CD8-positive, alpha-beta memory T cell (primary cell): ENCODE measurements at regions not wholly inside any gene's neighbourhood (a gene's known extent, or its start where the extent isn't known, plus 50 kb on each side); places are given as distances from the start of the nearest gene placed in this dataset.

Experiments used
- CTCF ChIA-PET: fragments of 350-600 bp; sonication (Branson Sonifier 250); formaldehyde crosslinking; loops from one replicate; lab custom pipeline; 2021; ENCODE audit warnings: antibody characterized with exemption; lab: Charles Lee
- POLR2A ChIA-PET: fragments of 350-600 bp; sonication (Branson Sonifier 250); formaldehyde crosslinking; loops from one replicate; lab custom pipeline; 2021; ENCODE audit warnings: antibody characterized with exemption; lab: Charles Lee
- DNase-seq, 5 donors: peaks; one replicate each; pipeline versions ENCODE4 v3.0.0 to v3.0.0-alpha.2; 2020 to 2022; ENCODE audit warnings: mixed read lengths in 1 of 5
- H3K27ac ChIP-seq: one replicate; pipeline ENCODE4 v1.7.0; 2013; ENCODE audit warnings: low read depth, mild to moderate bottlenecking, low read length, moderate library complexity
- H3K27me3 ChIP-seq: 2 replicates; pipeline ENCODE4 v1.7.0; 2013; ENCODE audit warnings: low read length, mild to moderate bottlenecking; ENCODE audit not compliant: insufficient read depth, poor library complexity, severe bottlenecking
- H3K36me3 ChIP-seq: 2 replicates; pipeline ENCODE4 v1.7.0; 2013; ENCODE audit warnings: mild to moderate bottlenecking, low read length, moderate library complexity; ENCODE audit not compliant: insufficient read depth
- H3K4me1 ChIP-seq: 2 replicates; pipeline ENCODE4 v1.7.0; 2013; ENCODE audit warnings: mild to moderate bottlenecking, low read length, moderate library complexity; ENCODE audit not compliant: insufficient read depth
- H3K4me3 ChIP-seq: 2 replicates; pipeline ENCODE4 v1.7.0; 2013; ENCODE audit warnings: mild to moderate bottlenecking, low read length
- H3K9me3 ChIP-seq: 2 replicates; pipeline ENCODE4 v1.7.0; 2013; ENCODE audit warnings: mild to moderate bottlenecking, low read length
- H3K27ac Mint-ChIP-seq, 8 donors: one replicate each; pipeline ENCODE4 v1.8.0; 2020 to 2021; ENCODE audit warnings: mixed read lengths in 8 of 8, mild to moderate bottlenecking in 6 of 8, inconsistent platforms in 3 of 8, moderate library complexity in 3 of 8
- H3K27me3 Mint-ChIP-seq, 2 donors: one replicate each; pipeline ENCODE4 v1.8.0; 2020 to 2021; ENCODE audit warnings: mixed read lengths in 2 of 2, mild to moderate bottlenecking in 1 of 2, moderate library complexity in 1 of 2
- H3K36me3 Mint-ChIP-seq, 3 donors: one replicate each; pipeline ENCODE4 v1.8.0; 2020 to 2021; ENCODE audit warnings: mixed read lengths in 3 of 3, inconsistent platforms in 1 of 3, mild to moderate bottlenecking in 1 of 3
- H3K4me1 Mint-ChIP-seq, 3 donors: one replicate each; pipeline ENCODE4 v1.8.0; 2020 to 2021; ENCODE audit warnings: mixed read lengths in 3 of 3, inconsistent platforms in 1 of 3, mild to moderate bottlenecking in 1 of 3
- H3K4me3 Mint-ChIP-seq, 7 donors: one replicate each; pipeline ENCODE4 v1.8.0; 2020 to 2021; ENCODE audit warnings: mixed read lengths in 7 of 7, mild to moderate bottlenecking in 6 of 7, moderate library complexity in 4 of 7, inconsistent platforms in 2 of 7
- H3K9me3 Mint-ChIP-seq, 5 donors: one replicate each; pipeline ENCODE4 v1.8.0; 2020 to 2022; ENCODE audit warnings: mixed read lengths in 5 of 5, mild to moderate bottlenecking in 3 of 5, moderate library complexity in 2 of 5, inconsistent platforms in 1 of 5

DNA sequence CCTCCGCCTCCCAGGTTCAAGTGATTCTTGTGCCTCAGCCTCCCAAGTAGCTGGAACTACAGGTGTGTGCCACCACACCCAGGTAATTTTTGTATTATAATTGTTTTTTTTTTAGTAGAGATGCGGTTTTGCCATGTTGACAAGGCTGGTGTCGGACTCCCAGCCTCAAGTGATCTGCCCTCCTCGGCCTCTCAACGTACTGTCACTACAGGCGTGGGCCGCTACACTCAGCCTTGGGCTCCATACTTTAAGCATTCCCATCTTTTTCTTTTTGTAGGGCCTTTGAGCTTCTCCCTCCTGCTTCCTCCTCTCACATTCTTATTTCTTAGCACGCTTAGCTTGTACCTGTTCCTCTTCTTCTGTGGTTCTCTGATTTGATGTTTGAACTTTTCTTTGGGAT lies 62.8 kb downstream of the SERPINA3 start:
- Mint-ChIP-seq H3K27ac (no peak overlapping the region), H3K36me3 (no peaks in the 10 kb centered on the region), H3K9me3 (peaks cover 0 to 3% (median 0%) of the 10 kb centered on the region in 5 donors), H3K27me3 (peaks cover 0 to 16% of the 10 kb centered on the region in 2 donors), H3K4me1 (no peaks in the 10 kb centered on the region), H3K4me3 (no peak overlapping the region)
- H3K27ac ChIP-seq: no peak overlapping the region
- DNase-seq: no peak
- CTCF ChIA-PET: no interaction called here
- no peaks in the 10 kb centered on the region for H3K9me3 ChIP-seq
- no peaks in the 10 kb centered on the region for H3K4me1 ChIP-seq
- H3K36me3 ChIP-seq: no peaks in the 10 kb centered on the region
- H3K27me3 ChIP-seq: no peaks in the 10 kb centered on the region
- H3K4me3 ChIP-seq: no peak overlapping the region
- POLR2A ChIA-PET: no interaction called here

DNA sequence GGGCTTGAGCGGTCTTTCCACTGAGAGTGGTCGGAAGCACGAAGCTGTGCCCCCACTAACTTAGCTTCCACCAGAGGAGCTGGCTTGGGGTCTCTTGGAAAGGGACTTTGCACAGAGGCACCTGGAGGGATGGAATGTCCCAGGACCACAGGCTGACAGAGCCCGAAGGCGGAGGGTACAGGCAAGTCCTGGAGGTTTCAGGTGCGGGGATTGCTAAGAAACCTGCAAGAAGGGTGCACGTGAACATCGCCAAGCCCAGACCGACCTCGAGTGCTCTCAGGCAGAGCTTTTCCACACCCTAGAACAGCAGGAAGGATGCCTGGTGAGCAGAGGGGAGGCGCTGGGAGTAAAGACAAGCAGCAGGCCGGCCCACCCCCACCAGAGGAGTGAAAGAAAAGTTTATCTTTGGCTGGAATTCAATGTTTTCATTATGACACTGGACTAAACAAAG lies 61.6 kb downstream of the SERPINA3 start:
- Mint-ChIP-seq H3K4me3 (no peak overlapping the region), H3K36me3 (no peaks in the 10 kb centered on the region), H3K9me3 (peaks cover 0 to 3% (median 0%) of the 10 kb centered on the region in 5 donors), H3K27me3 (peaks cover 0 to 18% of the 10 kb centered on the region in 2 donors), H3K4me1 (no peaks in the 10 kb centered on the region), H3K27ac (no peak overlapping the region)
- no peak overlapping the region for H3K27ac ChIP-seq
- ChIA-PET CTCF (no interaction called here), POLR2A (no interaction called here)
- no peaks in the 10 kb centered on the region for H3K27me3 ChIP-seq
- no peak for DNase-seq
- H3K4me3 ChIP-seq: no peak overlapping the region
- no peaks in the 10 kb centered on the region for H3K9me3 ChIP-seq
- no peaks in the 10 kb centered on the region for H3K36me3 ChIP-seq
- no peaks in the 10 kb centered on the region for H3K4me1 ChIP-seq
